ENCODE measurements at regions not wholly inside any gene's neighbourhood (a gene's known extent, or its start where the extent isn't known, plus 50 kb on each side); places are given as distances from the start of the nearest gene placed in this dataset.

GRCh38 chr14:94888121-94888520, 118.2 kb upstream of the GSC start:
- Histone ChIP-seq H3K4me1 (no peaks in the 10 kb centered on the region), H3K27me3 (no peaks in the 10 kb centered on the region), H3K27ac (no peak overlapping the region), H3K9me3 (no peaks in the 10 kb centered on the region), H3K36me3 (no peaks in the 10 kb centered on the region), H3K4me3 (no peak overlapping the region)
- intact Hi-C loops (cut with DNase I; ENCODE audit: low total_unique reads): no loop called here
- peak; percentile 60 to 83 for DNase-seq
- 33 to 48% (median 42%) methylated on average over 10 to 12 of the region's 12 CpGs for WGBS, 5 donors
- TF ChIP-seq POLR2A (IDR thresholded peaks at IDR 0.05) (no peak), EP300 (IDR thresholded peaks at IDR 0.05) (no peak), CTCF (IDR thresholded peaks at IDR 0.05) (no peak), POLR2AphosphoS5 (IDR thresholded peaks at IDR 0.05) (peak in 2 of 3 donors; percentile 7 to 30)

DNA sequence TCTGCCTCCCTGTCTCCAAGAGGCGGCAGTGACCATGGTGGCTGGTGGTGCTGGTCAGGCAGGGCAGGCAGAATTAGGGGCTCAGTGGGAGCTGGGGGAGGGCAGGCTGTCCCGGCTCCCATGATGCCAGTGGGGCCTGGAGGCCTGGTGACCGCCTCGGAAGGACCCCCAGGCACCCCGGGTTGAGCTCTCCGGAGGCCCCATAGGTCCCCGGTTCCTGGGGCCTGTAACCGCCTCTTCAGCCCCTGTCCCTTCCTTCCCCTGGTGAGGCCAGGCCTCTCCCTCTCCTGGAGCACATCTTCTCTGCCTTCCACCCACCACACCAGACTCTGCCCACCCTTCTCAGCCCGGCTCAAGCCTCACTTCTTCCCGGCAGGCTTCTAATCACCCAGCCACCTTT, 117.7 kb upstream of the GSC start:
- TF ChIP-seq EP300 (IDR thresholded peaks at IDR 0.05) (no peak), POLR2AphosphoS5 (IDR thresholded peaks at IDR 0.05) (no peak), POLR2A (IDR thresholded peaks at IDR 0.05) (no peak), CTCF (IDR thresholded peaks at IDR 0.05) (no peak)
- H3K9me3 ChIP-seq: no peaks in the 10 kb centered on the region
- H3K27me3 ChIP-seq: no peaks in the 10 kb centered on the region
- H3K4me1 ChIP-seq: no peaks in the 10 kb centered on the region
- 78 to 89% (median 88%) methylated on average over 5 to 10 of the region's 10 CpGs for WGBS, 5 donors
- no peak overlapping the region for H3K4me3 ChIP-seq
- DNase-seq: no peak
- no peak overlapping the region for H3K27ac ChIP-seq
- H3K36me3 ChIP-seq: no peaks in the 10 kb centered on the region
- intact Hi-C loops (cut with DNase I; ENCODE audit: low total_unique reads): no loop called here

DNA sequence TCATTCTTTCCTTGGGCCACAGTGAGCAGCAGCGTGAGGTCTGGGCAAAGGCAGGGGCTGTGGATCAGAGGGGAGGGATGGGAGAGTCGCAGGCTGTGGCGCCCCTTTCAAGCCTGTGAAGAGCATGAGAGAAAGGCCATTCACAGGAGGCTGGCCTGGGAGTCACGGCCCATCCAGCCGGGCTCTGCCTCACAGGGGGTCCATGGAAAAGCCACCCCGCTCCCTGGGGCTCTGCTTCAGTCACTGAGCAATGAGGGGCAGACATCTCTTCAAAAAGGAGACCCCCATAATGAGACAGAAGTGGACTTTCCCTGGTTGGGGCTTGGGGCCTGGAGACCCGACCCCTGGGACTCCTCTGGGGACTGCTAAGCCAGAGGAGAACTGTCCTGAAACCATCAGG, 117.0 kb upstream of the GSC start:
- Histone ChIP-seq H3K9me3 (no peaks in the 10 kb centered on the region), H3K4me3 (no peak overlapping the region), H3K27ac (no peak overlapping the region), H3K4me1 (no peaks in the 10 kb centered on the region), H3K36me3 (no peaks in the 10 kb centered on the region), H3K27me3 (no peaks in the 10 kb centered on the region)
- TF ChIP-seq POLR2A (IDR thresholded peaks at IDR 0.05) (no peak), POLR2AphosphoS5 (IDR thresholded peaks at IDR 0.05) (no peak), EP300 (IDR thresholded peaks at IDR 0.05) (no peak), CTCF (IDR thresholded peaks at IDR 0.05) (no peak)
- no peak for DNase-seq
- WGBS, 5 donors: 79 to 100% (median 90%) methylated on average over 3 to 7 of the region's 7 CpGs
- intact Hi-C loops (cut with DNase I; ENCODE audit: low total_unique reads): no loop called here

DNA sequence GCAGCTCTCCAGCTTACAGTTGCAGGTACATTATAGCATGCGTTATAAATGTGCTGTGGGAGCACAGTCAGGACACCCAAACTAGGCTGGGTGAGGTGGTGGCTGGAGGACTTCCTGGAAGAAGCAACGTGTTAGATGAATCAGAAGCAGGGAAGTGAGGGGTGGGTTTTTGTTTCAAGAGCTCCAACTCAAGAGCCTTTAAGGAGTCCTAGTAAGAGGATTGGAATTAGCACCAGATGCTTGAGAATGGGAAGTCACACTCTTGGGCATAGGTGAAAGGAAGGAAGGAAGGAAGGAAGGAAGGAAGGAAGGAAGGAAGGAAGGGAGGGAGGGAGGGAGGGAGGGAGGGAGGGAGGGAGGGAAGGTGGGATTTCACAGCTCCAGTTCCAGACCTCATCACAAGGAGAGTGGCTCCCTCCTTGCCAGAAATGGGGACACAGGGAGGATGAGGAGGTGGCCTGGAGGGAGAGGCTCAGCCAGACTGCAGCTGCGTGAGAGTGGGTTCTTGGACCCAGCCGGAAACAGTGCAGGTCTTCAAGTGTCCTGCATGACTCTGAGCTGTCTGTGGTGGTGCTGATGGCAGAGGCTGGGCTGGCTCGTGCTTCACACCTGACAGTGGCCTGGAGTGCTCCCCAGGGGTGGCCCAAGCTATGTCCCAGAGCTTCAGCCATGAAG, 115.7 kb upstream of the GSC start:
- TF ChIP-seq CTCF (IDR thresholded peaks at IDR 0.05): no peak
- TF ChIP-seq EP300 (IDR thresholded peaks at IDR 0.05): no peak
- TF ChIP-seq POLR2AphosphoS5 (IDR thresholded peaks at IDR 0.05): no peak
- no peak for TF ChIP-seq POLR2A (IDR thresholded peaks at IDR 0.05)
- Histone ChIP-seq H3K4me3 (no peak overlapping the region), H3K27ac (no peak overlapping the region), H3K9me3 (no peaks in the 10 kb centered on the region), H3K4me1 (no peaks in the 10 kb centered on the region), H3K36me3 (no peaks in the 10 kb centered on the region), H3K27me3 (no peaks in the 10 kb centered on the region)
- DNase-seq: no peak
- WGBS, 5 donors: 55 to 71% (median 62%) methylated on average over 5 of the region's 5 CpGs
- intact Hi-C loops (cut with DNase I; ENCODE audit: low total_unique reads): no loop called here
